ENCODE measurements at regions not wholly inside any gene's neighbourhood (a gene's known extent, or its start where the extent isn't known, plus 50 kb on each side); places are given as distances from the start of the nearest gene placed in this dataset.

GRCh38 chr20:1809131-1809572 lies 86.1 kb upstream of the SIRPA start:
- H3K9ac ChIP-seq (ENCODE audit: low read depth, low read length), result no peak overlapping the region
- H3K9me3 ChIP-seq (ENCODE audit: insufficient read depth, low read depth, low read length), result no peaks in the 10 kb centered on the region
- no peak overlapping the region for H3K27ac ChIP-seq (ENCODE audit: low read depth, low read length)
- H3K36me3 ChIP-seq (ENCODE audit: insufficient read depth, low read length), result no peaks in the 10 kb centered on the region
- H3K27me3 ChIP-seq (ENCODE audit: insufficient read depth, low read length), result peaks cover 10% of the 10 kb centered on the region
- H3K4me1 ChIP-seq (ENCODE audit: insufficient read depth, low read length), result peaks cover 31% of the 10 kb centered on the region
- 85% methylated on average over 2 of the region's 2 CpGs for WGBS
- no peak overlapping the region for H3K4me3 ChIP-seq (ENCODE audit: low read length)

- Histone ChIP-seq H3K9ac (ENCODE audit: low read depth, low read length) (no peak overlapping the region), H3K27me3 (ENCODE audit: insufficient read depth, low read length) (peaks cover 20% of the 10 kb centered on the region), H3K4me1 (ENCODE audit: insufficient read depth, low read length) (peaks cover 31% of the 10 kb centered on the region), H3K27ac (ENCODE audit: low read depth, low read length) (no peak overlapping the region), H3K4me3 (ENCODE audit: low read length) (no peak overlapping the region), H3K9me3 (ENCODE audit: insufficient read depth, low read depth, low read length) (no peaks in the 10 kb centered on the region), H3K36me3 (ENCODE audit: insufficient read depth, low read length) (no peaks in the 10 kb centered on the region)
- WGBS, result 61% methylated on average over 6 of the region's 6 CpGs
Observed at GRCh38 chr20:1808101-1808500, 87.1 kb upstream of the SIRPA start.

- Histone ChIP-seq H3K27me3 (ENCODE audit: insufficient read depth, low read length) (peaks cover 26% of the 10 kb centered on the region), H3K36me3 (ENCODE audit: insufficient read depth, low read length) (no peaks in the 10 kb centered on the region), H3K27ac (ENCODE audit: low read depth, low read length) (no peak overlapping the region), H3K9ac (ENCODE audit: low read depth, low read length) (no peak overlapping the region), H3K4me1 (ENCODE audit: insufficient read depth, low read length) (peaks cover 31% of the 10 kb centered on the region), H3K4me3 (ENCODE audit: low read length) (no peak overlapping the region), H3K9me3 (ENCODE audit: insufficient read depth, low read depth, low read length) (no peaks in the 10 kb centered on the region)
- WGBS, result 83% methylated on average over 6 of the region's 7 CpGs
Observed at GRCh38 chr20:1807394-1807793, 87.8 kb upstream of the SIRPA start.

GRCh38 chr20:1806456-1806855 lies 88.8 kb upstream of the SIRPA start:
- Histone ChIP-seq H3K27me3 (ENCODE audit: insufficient read depth, low read length) (peaks cover 26% of the 10 kb centered on the region), H3K9me3 (ENCODE audit: insufficient read depth, low read depth, low read length) (no peaks in the 10 kb centered on the region), H3K4me3 (ENCODE audit: low read length) (no peak overlapping the region), H3K9ac (ENCODE audit: low read depth, low read length) (no peak overlapping the region), H3K27ac (ENCODE audit: low read depth, low read length) (no peak overlapping the region), H3K4me1 (ENCODE audit: insufficient read depth, low read length) (peaks cover 23% of the 10 kb centered on the region), H3K36me3 (ENCODE audit: insufficient read depth, low read length) (no peaks in the 10 kb centered on the region)
- 91% methylated on average over 7 of the region's 7 CpGs for WGBS

GRCh38 chr20:1805816-1806215 lies 89.4 kb upstream of the SIRPA start:
- H3K27ac ChIP-seq (ENCODE audit: low read depth, low read length), result no peak overlapping the region
- H3K36me3 ChIP-seq (ENCODE audit: insufficient read depth, low read length), result no peaks in the 10 kb centered on the region
- 91% methylated on average over 4 of the region's 4 CpGs for WGBS
- no peaks in the 10 kb centered on the region for H3K9me3 ChIP-seq (ENCODE audit: insufficient read depth, low read depth, low read length)
- H3K4me1 ChIP-seq (ENCODE audit: insufficient read depth, low read length), result peaks cover 17% of the 10 kb centered on the region
- H3K4me3 ChIP-seq (ENCODE audit: low read length), result no peak overlapping the region
- H3K9ac ChIP-seq (ENCODE audit: low read depth, low read length), result no peak overlapping the region
- H3K27me3 ChIP-seq (ENCODE audit: insufficient read depth, low read length), result peaks cover 26% of the 10 kb centered on the region

- no peaks in the 10 kb centered on the region for H3K9me3 ChIP-seq (ENCODE audit: insufficient read depth, low read depth, low read length)
- H3K9ac ChIP-seq (ENCODE audit: low read depth, low read length), result no peak overlapping the region
- H3K36me3 ChIP-seq (ENCODE audit: insufficient read depth, low read length), result no peaks in the 10 kb centered on the region
- H3K27ac ChIP-seq (ENCODE audit: low read depth, low read length), result no peak overlapping the region
- peaks cover 26% of the 10 kb centered on the region for H3K27me3 ChIP-seq (ENCODE audit: insufficient read depth, low read length)
- no peak overlapping the region for H3K4me3 ChIP-seq (ENCODE audit: low read length)
- peaks cover 10% of the 10 kb centered on the region for H3K4me1 ChIP-seq (ENCODE audit: insufficient read depth, low read length)
- 87% methylated on average over 4 of the region's 4 CpGs for WGBS
Observed at GRCh38 chr20:1805161-1805581, 90.0 kb upstream of the SIRPA start.

- H3K27me3 ChIP-seq (ENCODE audit: insufficient read depth, low read length), result peaks cover 26% of the 10 kb centered on the region
- peaks cover 10% of the 10 kb centered on the region for H3K4me1 ChIP-seq (ENCODE audit: insufficient read depth, low read length)
- no peak overlapping the region for H3K9ac ChIP-seq (ENCODE audit: low read depth, low read length)
- no peak overlapping the region for H3K4me3 ChIP-seq (ENCODE audit: low read length)
- no peaks in the 10 kb centered on the region for H3K36me3 ChIP-seq (ENCODE audit: insufficient read depth, low read length)
- no peaks in the 10 kb centered on the region for H3K9me3 ChIP-seq (ENCODE audit: insufficient read depth, low read depth, low read length)
- WGBS, result 96% methylated on average over 4 of the region's 4 CpGs
- no peak overlapping the region for H3K27ac ChIP-seq (ENCODE audit: low read depth, low read length)
Observed at GRCh38 chr20:1804554-1804956, 90.7 kb upstream of the SIRPA start.

GRCh38 chr20:1803932-1804501 lies 91.2 kb upstream of the SIRPA start:
- peak overlapping the region; percentile 46; the same call in 1 of the 2 replicates for H3K27ac ChIP-seq (ENCODE audit: low read depth, low read length)
- no peaks in the 10 kb centered on the region for H3K9me3 ChIP-seq (ENCODE audit: insufficient read depth, low read depth, low read length)
- H3K36me3 ChIP-seq (ENCODE audit: insufficient read depth, low read length), result no peaks in the 10 kb centered on the region
- peaks cover 26% of the 10 kb centered on the region for H3K27me3 ChIP-seq (ENCODE audit: insufficient read depth, low read length)
- peaks cover 10% of the 10 kb centered on the region for H3K4me1 ChIP-seq (ENCODE audit: insufficient read depth, low read length)
- peak overlapping the region; percentile 82 for H3K9ac ChIP-seq (ENCODE audit: low read depth, low read length)
- 77% methylated on average over 9 of the region's 10 CpGs for WGBS
- H3K4me3 ChIP-seq (ENCODE audit: low read length), result peak overlapping the region; percentile 65

- peak overlapping the region; percentile 60; the same call in 1 of the 2 replicates for H3K27ac ChIP-seq (ENCODE audit: low read depth, low read length)
- no peaks in the 10 kb centered on the region for H3K9me3 ChIP-seq (ENCODE audit: insufficient read depth, low read depth, low read length)
- WGBS, result under 1% methylated on average over 100 of the region's 100 CpGs
- H3K36me3 ChIP-seq (ENCODE audit: insufficient read depth, low read length), result no peaks in the 10 kb centered on the region
- H3K4me3 ChIP-seq (ENCODE audit: low read length), result peak overlapping the region; percentile 65
- peak overlapping the region; percentile 82 for H3K9ac ChIP-seq (ENCODE audit: low read depth, low read length)
- peaks cover 7% of the 10 kb centered on the region for H3K4me1 ChIP-seq (ENCODE audit: insufficient read depth, low read length)
- H3K27me3 ChIP-seq (ENCODE audit: insufficient read depth, low read length), result peaks cover 26% of the 10 kb centered on the region
Observed at GRCh38 chr20:1803061-1803931, 91.9 kb upstream of the SIRPA start.

- WGBS, result 3% methylated on average over 35 of the region's 35 CpGs
- H3K4me3 ChIP-seq (ENCODE audit: low read length), result peak overlapping the region; percentile 65
- peaks cover 26% of the 10 kb centered on the region for H3K27me3 ChIP-seq (ENCODE audit: insufficient read depth, low read length)
- H3K27ac ChIP-seq (ENCODE audit: low read depth, low read length), result no peak overlapping the region
- H3K4me1 ChIP-seq (ENCODE audit: insufficient read depth, low read length), result peaks cover 2% of the 10 kb centered on the region; the same call in 1 of the 2 replicates
- H3K36me3 ChIP-seq (ENCODE audit: insufficient read depth, low read length), result no peaks in the 10 kb centered on the region
- H3K9ac ChIP-seq (ENCODE audit: low read depth, low read length), result 0 out of 2 replicates have a peak overlapping the region, but pooled peaks have one; percentile 0
- H3K9me3 ChIP-seq (ENCODE audit: insufficient read depth, low read depth, low read length), result no peaks in the 10 kb centered on the region
Observed at GRCh38 chr20:1802385-1803060, 92.7 kb upstream of the SIRPA start.

- 78% methylated on average over 5 of the region's 6 CpGs for WGBS
- H3K27ac ChIP-seq (ENCODE audit: low read depth, low read length), result no peak overlapping the region
Observed at GRCh38 chr20:1801929-1802306, 93.3 kb upstream of the SIRPA start.

More at GRCh38 chr20:1801929-1802306, 93.3 kb upstream of the SIRPA start:
- Histone ChIP-seq H3K27me3 (ENCODE audit: insufficient read depth, low read length) (peaks cover 26% of the 10 kb centered on the region), H3K9ac (ENCODE audit: low read depth, low read length) (no peak overlapping the region), H3K9me3 (ENCODE audit: insufficient read depth, low read depth, low read length) (no peaks in the 10 kb centered on the region), H3K4me3 (ENCODE audit: low read length) (peak overlapping the region; percentile 65), H3K4me1 (ENCODE audit: insufficient read depth, low read length) (peaks cover 2% of the 10 kb centered on the region; the same call in 1 of the 2 replicates), H3K36me3 (ENCODE audit: insufficient read depth, low read length) (no peaks in the 10 kb centered on the region)
